Activated T-cell treated with anti-CD3 and anti-CD28 coated beads for 24 hours (primary cell): ENCODE measurements at regions not wholly inside any gene's neighbourhood (a gene's known extent, or its start where the extent isn't known, plus 50 kb on each side); places are given as distances from the start of the nearest gene placed in this dataset.

Experiments used
- DNase-seq: peaks from one replicate; pipeline ENCODE4 v3.0.0-alpha.2; 2020; ENCODE audit warnings: low read depth

DNA sequence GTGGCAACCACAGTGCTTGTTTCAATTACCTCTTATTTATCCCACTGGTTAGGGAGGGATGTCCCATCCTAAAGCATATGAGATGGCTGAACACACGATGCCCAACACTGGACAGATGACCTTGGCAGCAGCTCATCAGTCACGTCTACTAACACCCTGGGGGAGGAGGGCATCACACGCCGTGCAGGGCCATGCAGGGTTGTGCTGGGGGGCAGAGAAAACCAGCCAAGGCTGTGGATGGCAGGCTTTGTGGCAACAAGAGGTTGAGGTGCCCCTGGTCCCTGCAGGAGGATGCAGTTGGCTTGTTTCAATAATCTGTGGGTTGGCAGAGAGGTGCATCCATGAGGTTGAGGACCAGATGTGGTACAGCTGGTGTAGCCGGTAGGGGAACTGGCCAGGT lies 293.7 kb upstream of the SULF2 start:
- no peak for DNase-seq

DNA sequence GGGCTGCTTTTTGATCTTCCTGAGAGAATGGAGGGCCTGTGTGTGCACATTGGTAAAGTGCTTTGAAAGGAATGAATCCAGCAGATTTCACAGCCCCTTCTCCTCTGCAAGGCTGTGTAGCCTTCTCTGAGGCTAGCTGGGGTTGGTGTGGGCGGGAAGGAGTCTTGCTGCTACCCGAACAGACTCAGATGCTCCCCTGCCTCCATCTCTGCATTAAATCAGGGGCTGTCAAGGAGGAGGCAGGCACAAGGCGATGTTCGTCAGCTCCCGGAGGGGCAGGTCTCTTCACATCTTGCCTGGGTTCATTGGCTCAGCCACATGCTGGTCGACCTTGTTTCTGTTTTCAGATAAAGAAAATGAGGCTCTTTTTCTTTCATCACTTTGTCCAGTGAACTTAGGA lies 291.5 kb upstream of the SULF2 start:
- no peak for DNase-seq

DNA sequence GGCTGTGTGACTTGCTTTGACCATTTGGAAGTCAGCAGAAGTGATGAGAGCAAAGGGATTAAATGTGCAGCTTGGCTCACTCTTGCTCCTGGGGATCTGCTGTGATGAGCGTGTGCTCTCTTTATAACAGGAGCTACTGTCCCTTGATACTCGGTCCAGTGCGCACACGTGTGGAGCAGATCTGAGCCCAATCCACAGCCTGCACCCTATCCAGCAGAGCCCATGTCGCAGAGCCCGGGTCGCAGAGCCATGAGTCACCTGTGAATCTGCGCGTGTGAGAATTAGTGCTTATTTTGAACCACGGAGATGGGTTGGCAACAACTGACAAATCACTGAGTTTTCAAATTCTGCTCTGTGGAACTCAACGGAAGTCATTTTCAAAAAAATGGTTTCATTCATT lies 291.0 kb upstream of the SULF2 start:
- no peak for DNase-seq

DNA sequence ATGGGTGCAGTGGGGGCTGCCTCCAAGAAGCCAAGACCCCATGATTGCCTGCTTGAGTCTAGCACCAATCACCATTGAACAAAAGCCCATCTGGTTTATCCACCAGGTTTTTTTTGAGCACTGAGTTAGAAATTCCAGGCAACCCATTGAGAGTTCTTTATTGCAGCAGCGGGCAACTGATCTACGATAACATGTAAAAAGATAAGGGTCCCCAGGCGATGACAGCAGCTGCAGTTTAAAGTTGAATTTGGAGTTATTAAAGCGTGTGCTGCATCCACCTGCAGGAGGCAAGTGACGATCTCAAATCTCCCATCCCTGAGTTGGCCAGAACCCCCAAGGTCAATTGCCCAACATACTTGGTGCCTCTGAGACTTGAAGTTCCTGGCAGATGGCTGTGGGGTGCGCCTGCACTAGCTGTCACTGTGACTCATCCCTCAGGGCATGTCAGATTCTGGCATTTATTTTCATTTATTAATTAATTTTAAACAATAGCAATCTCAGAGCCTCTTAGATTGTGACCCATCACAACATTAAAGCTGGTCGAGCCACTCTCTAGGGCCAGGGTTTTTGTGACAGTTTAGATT lies 290.4 kb upstream of the SULF2 start:
- DNase-seq, result no peak

DNA sequence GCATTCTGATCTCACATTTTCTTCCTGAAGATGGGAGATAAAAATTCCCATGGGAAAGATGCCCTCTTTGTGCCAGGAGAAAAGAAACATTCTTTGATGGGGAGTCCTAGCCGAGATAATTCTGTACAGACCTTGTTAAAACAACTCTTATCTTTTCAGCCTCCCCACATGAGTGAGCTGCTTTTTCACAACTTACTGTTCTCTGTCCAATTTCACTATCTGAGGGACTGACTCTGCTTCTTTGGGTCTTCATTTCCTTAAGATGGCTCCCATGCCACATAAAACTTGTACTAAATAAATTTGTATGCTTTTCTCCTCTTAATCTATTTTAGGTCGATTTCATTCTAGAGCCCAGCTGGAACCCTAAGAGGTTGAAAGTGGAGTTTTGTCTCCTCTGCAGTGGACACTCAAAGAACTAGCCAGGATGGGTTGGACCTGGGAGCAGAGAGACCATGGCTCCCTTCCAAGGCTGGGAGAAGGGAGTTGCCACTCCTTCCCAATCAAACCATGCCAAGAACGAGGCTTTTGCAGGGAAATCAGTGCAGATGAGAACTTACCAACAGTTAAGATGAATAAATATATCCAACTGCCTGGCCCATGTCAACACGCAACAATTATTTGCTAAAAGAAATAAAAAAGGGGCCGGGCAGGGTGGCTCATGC lies 285.8 kb upstream of the SULF2 start:
- no peak for DNase-seq

DNA sequence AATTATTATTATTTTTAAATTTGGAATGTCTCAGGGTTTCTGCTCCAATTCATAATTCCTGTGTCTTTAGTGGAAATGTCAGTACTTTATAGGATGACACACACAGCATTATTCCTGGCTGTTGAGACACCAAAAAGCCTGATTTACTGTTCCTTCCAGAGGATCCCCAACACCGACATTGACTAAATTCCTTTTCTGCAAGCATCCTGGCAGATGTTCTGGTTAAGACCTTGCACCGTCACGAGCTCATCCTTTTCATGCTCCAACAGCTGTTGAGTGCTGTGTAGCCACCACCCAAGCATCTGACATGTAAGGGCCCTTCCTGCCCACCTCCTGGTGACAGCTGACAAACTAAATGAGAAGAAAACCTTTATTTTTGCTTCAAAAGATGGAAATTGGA lies 284.3 kb upstream of the SULF2 start:
- DNase-seq, result no peak

DNA sequence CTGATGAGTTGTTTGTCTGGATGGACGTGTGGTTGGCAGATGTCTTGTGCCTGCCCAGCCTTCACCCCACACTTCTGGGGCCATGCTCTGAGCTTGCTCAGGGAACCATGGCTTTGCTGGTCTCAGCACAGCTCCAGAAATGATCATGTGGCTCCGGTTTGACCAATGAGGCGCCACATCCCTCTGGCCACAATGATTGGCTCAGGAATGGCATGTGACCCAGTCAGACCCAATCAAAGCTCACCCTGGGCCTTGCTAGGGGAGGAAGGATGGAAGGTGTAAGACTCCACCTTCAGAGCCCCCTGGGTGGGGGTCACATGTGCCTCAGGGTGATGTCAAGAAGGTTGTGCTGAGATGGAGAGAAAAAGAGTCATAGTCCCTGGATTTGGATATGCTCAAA lies 281.6 kb upstream of the SULF2 start:
- DNase-seq, result no peak

DNA sequence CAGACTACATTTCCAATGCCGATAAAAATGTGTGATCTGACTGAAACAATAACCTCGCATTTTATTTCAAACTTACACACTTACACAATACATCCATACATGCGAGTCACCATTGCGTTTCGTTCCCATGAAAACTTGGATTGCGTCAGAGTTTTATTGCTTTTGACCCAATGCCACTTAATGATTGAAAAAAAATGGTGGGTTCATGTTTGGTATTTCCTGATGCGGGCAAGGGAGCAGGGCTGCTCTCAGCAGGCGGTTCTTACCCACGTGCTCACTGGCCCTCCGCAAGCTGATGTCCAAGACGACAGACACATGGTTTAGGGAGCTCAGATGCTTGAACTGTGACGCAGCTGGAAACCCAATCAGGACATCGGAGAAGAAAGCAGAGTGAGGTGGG lies 281.0 kb upstream of the SULF2 start:
- no peak for DNase-seq

DNA sequence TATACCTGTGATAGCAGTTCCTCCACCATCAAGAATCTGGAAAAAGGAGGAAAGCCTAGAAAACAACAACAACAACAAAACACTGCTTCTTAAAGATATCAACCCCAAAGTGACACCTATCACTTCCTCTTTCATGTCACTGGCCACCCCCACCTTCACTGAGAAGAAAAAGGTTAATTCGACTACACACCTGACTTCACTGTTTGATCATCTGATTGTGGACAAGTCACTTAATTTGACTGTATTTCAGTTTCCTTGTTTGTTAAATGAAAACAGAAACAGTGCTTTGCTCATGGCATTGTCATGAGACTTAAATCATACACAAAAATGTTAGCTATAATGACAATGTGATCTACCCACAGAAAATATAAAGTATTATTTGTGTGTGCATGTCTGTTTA lies 280.6 kb upstream of the SULF2 start:
- DNase-seq, result no peak

DNA sequence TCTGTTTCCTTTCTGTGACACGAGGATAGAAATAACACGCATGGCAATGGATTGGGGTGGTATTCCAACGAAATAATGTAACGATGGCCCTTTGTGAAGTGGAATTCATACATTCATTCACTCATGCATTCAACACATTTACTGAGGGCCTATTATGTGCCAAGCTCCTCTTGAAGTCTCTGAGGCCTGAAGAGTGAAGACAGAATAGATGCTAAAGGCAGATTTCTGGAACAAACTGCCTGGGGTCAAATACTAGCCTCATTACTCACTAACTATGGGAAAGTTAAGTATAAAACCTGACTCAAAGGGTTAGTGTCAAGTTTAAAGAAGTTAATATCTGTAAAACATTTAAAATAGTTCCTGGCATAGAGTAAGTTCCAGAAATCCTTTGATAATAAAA lies 279.6 kb upstream of the SULF2 start:
- DNase-seq, result no peak

DNA sequence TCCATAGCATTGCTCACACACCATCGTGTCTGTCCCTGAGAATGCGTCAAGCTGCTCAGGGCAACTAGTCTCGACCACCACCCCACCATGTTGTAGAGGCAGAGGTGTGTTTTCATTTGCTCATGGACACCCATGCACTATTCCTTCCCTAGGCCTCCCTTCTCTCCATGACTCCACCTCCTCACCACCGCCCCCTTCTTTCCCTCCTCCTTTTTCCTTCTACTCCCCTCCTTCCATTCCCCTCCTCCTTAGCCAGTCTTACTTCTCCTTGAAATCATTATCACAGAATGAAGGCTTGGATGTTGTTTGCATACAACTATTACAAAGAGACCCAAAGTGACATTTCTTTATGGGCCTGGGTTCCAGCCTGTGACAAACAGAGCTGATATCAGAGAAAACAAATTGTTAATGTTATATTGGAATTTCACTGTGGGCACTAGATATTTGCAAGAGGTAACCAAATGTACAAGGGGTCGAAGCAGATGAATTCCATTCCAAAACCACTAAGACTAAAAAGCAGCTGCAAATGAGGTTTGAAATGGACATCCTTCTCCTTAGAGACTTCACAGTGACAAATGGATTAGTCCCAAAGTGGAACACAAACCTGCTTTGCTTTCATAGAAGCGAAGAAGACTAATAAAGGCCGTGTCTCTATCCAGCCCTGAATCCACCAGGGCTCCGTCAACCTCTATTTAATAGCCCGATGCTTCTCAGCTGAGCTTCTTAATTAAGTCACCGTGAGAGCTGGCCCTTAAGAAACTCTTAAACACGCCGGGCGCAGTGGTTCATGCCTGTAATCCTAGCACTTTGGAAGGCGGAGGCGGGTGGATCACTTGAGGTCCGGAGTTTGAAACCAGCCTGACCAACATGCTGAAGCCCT lies 275.8 kb upstream of the SULF2 start:
- no peak for DNase-seq

DNA sequence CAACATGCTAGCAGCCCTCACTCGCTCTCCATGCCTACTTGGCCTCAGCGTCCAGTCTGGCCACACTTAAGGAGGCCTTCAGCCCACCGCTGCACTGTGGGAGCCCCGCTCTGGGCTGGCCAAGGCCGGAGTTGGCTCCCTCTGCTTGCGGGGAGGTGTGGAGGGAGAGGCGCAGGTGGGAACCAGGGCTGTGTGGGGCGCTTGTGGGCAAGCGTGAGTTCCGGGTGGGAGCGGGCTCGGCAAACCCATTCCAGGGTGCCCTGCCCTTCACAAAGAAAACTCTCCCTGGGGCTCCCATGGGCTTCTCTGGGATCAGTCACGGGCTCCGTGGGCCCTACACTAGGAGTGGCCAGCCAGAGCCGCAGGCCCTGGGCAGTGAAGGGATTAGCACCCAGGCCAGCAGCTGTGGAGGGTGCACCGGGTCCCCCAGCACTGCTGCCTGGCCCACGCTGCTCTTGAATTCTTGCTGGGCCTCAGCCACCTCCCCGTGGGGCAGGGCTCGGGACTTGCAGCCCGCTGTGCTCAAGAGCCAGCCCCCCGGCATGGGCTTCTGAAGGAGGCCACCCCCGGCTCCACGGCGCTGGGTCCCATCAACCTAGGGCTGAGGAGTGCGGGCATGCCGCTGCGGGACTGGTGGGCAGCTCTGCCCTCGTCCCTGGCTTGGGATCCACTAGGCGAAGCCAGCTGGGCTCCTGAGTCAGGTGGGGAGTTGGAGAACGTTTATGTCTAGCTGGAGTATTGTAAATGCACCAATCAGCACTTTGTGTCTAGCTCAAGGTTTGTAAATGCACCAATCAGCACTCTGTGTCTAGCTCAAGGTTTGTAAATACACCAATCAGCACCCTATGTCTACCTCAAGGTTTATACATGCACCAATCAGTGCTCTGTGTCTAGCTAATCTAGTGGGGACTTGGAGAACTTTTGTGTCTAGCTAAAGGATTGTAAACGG lies 273.6 kb upstream of the SULF2 start:
- DNase-seq, result no peak

DNA sequence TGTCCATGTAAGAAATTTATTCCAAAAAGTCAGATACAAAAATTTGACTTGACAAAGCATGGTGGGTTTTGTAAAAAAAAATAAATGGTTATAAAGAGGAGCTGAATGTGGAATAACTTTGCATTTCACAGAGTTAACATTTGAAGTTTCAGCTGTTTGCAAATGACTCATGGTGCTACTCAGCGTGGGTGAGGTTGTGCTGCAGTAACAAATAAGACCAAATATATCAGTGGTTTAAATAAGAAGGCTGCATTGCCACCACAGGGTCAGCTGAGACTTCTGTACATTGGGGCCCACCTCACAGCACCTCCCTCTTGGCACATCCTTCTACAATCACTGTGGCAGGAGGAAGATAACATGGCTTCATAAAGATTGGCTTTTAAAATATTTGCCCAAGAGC lies 272.5 kb upstream of the SULF2 start:
- no peak for DNase-seq

DNA sequence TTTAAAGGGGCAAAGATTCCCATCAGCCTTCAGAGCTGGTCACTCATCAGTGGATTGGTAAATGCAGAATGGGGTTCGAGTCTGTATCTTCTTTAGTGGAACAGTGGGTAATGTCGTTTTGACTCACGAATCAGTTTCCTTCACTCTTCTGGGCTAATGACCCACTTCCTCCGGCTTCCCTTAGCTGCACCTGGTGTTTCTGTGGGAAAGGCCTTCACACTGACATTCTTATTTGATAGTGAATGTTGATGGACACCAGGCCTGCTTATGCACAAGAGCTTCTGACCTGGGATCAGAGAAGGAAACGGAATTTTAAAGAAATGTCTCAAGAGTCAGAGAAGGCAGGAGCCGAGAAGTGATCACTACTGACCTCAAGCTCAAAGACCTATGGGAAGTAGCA lies 272.0 kb upstream of the SULF2 start:
- no peak for DNase-seq

DNA sequence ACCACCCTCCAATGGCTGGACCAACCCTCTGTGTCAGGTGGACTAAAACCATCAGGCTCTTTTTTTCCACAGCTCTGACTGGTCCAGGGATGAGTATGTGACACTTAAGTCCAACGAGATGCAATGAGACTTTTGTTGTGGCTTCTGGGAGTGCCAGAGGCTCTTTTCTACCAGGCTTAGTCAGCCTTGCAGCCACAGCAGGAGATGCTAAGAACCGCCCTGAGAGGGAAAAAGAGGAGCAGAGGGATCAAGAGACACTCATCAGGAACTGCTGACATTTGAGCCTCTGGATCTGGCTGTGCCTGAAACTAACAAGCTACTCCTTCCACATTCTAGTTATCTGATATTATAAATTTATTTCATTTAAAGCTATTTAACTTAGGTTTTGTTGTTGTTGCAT lies 270.9 kb upstream of the SULF2 start:
- DNase-seq, result no peak

DNA sequence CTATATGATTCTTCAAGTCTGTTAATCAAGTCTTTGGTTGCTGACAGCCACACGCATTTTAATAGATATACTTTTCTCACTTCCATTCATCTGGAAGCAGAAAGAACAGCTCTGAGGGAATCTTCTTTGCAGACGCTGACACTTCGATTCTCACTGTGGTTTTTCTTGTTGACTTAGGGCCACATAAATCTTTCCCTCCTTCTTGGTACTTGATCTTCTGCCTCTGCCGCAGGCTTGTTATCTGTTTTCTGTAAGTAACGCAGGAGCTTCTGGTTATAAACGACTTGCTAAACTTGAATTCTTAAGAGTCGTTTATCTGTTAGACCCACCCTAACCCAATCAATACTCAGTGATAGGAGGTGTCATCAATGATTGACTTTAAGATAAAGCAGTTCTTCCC lies 268.8 kb upstream of the SULF2 start:
- no peak for DNase-seq

DNA sequence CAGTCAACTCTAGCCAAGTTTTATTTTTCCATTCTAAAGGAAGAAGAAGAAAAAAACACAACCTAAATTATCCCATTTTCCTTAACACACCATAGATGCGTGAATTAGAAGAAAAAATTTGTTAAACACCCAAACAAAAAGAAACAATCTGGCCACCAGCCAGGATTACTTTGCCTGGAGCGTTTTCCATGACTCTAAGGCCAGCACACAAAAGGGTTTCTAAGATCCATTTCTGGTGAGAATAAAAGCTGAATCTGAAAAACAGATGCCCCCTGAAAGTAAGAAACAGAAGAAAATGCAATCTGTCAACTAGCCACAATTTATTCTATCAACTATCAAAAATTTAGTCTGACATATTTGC lies 267.2 kb upstream of the SULF2 start:
- no peak for DNase-seq

DNA sequence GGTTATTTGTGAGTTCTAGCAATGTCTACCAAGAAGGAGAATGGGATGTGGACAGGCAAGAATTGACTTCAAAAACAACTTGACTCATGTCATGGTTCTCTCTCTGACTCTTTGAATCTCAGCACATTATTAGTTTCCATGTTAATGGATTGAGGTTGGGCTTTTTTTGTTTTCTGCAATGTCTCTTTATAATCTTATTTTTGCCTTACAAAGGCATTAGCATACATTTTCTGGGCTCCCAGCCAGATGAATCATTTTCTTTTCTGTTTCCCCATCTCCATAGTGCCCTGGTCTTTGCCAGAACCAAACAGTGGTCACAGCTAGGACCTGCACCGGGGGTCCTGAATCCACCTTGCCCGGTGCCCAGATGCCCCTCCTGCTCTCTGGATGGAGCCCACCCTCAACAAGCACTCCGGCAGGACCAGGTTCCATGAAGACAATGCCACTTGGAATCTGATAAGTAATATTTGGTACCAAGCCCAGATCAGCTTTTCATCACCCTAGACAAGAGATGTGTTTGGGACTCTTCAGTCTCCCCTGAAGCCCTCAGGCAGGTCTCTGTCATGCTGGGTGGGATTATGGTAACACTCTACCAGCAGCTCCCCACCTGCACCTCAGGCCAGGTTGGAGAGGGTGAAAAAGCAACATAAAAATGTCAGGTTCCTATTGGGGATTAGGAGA lies 266.7 kb upstream of the SULF2 start:
- DNase-seq, result no peak

DNA sequence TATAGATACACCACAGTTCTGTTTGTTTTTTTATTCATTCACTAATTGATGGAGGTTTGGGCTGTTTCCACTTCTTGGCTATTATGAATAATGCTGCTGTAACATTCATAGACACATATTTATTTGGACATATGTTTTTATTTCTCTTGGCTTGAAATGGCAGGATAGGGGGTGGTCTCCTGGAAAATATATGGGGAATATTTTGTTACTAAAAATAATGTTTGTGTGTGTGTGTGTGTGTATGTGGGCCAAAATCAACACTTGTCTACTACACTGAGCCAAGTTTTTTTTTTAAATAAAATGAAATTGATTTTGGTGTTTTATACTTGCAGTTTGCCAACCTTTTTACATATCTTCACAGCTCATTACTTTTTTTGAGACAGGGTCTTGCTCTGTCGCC lies 264.4 kb upstream of the SULF2 start:
- DNase-seq, result no peak

DNA sequence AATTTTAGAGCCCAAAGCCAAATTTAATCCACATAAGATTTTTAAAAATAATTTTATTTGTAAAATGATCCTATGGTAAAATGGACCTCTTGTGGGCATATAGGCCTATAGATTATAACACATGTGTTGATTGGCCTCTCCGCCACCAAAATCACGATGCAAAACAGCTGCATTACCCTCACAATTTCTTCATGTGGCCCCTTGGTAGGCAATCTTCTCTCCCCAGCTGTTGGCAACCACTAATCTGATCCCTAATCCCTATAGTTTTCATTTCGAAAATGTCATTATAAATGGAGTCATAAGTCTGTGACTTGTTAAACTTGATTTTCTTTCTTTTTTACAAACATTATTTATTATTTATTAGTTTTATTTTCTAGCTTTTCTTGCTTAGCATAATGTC lies 263.9 kb upstream of the SULF2 start:
- no peak for DNase-seq

DNA sequence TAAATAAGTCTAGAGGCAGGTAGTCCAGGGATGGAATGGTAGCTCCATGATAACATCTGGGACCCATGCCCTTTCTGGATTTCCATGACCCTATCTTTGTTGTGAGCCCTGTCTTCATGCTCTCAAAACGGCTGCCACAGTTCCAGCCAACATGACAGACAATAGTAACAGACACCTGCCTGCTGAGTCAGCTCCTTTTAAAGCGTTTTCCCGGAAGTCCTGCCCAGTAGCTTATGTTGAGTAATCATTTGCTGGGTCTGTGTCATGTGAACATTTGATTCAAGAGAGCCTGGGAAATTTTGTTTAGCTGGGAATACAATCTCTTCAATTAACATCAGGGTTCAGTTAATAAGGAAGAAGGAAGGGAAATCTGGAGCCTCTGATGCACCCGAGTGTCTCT lies 262.2 kb upstream of the SULF2 start:
- DNase-seq, result no peak

DNA sequence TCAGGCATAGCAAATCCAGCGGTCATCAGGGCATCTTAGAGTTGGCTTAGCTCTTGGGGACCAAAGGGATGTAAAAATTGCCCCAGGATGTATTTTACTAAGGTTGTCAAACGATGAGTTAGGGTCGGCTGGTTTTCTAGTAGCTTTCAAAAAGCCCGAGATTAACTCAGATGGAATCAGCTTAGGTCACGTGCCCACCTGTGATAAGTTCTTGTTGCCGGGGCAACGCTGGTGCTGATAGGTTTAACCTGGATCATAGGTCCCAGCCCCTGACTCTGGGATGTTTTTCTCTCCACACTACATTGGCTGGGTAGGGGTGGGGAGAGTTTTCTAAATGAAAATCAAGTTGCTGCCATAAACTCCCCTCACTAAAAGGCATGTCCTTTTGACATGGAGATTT lies 257.3 kb upstream of the SULF2 start:
- no peak for DNase-seq
